ENCODE measurements at regions not wholly inside any gene's neighbourhood (a gene's known extent, or its start where the extent isn't known, plus 50 kb on each side); places are given as distances from the start of the nearest gene placed in this dataset.
A peak's percentile ranks its signal among the peaks of the same experiment; 100 is the strongest.

DNA sequence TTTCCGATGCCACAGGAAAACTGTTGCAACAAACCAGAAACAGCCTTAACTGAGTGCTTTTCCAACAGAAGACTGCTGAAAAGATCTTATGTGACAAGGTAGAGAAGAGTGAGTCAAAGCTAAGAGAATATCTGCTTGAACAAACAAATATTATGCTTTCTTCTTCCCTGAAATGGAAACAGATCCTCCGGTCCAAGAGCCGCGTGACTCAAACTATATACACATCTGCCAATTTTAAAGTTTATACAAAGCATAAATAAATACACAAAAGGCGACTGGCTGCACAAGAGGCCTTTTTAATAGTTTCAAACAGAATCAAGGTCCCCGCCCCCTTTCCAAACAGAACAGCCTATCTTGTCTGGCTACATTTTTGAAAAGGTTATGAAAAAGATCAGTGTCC is 329.7 kb upstream of the F9 start:
- H3K27ac ChIP-seq = peak overlapping the region; percentile 27 to 56 (median 40)
- ATAC-seq = no peak

GRCh38 chrX:139200346-139200745 is 330.2 kb upstream of the F9 start:
- Histone ChIP-seq H3K27ac (peak overlapping the region; percentile 27 to 56 (median 40)), H3K9me3 (no peaks in the 10 kb centered on the region), H3K4me3 (no peak overlapping the region), H3K4me1 (peaks cover 15 to 21% of the 10 kb centered on the region in 2 donors), H3K36me3 (no peaks in the 10 kb centered on the region), H3K27me3 (no peaks in the 10 kb centered on the region)
- ATAC-seq (no peak), DNase-seq (no peak)
- in situ Hi-C loops (cut with MboI; ENCODE audit: low sequenced_read_pairs in 4 of 4) = no loop called here
- TF ChIP-seq POLR2A (IDR thresholded peaks at IDR 0.05) (no peak), CTCF (IDR thresholded peaks at IDR 0.05 in 4 of 5, conservative IDR thresholded peaks at IDR 0.05 in 1 of 5) (no peak)
- intact Hi-C loops (cut with DNase I; ENCODE audit: low total_unique reads) = no loop called here

More for the DNA sequence above, 329.7 kb upstream of the F9 start:
- Histone ChIP-seq H3K27me3 (no peaks in the 10 kb centered on the region), H3K36me3 (no peaks in the 10 kb centered on the region), H3K9me3 (no peaks in the 10 kb centered on the region), H3K4me3 (no peak overlapping the region), H3K4me1 (peaks cover 15 to 18% of the 10 kb centered on the region in 2 donors)
- no peak for DNase-seq
- in situ Hi-C loops (cut with MboI; ENCODE audit: low sequenced_read_pairs in 4 of 4) (no loop called here), intact Hi-C loops (cut with DNase I; ENCODE audit: low total_unique reads) (no loop called here)
- TF ChIP-seq CTCF (IDR thresholded peaks at IDR 0.05 in 4 of 5, conservative IDR thresholded peaks at IDR 0.05 in 1 of 5) (no peak), POLR2A (IDR thresholded peaks at IDR 0.05) (no peak)

GRCh38 chrX:139199933-139200332 is 330.6 kb upstream of the F9 start:
- no peak overlapping the region for H3K4me3 ChIP-seq
- peak overlapping the region; percentile 27 to 56 (median 40) for H3K27ac ChIP-seq
- TF ChIP-seq CTCF (IDR thresholded peaks at IDR 0.05 in 4 of 5, conservative IDR thresholded peaks at IDR 0.05 in 1 of 5) (no peak), POLR2A (IDR thresholded peaks at IDR 0.05) (no peak)
- no peak for DNase-seq
- intact Hi-C loops (cut with DNase I; ENCODE audit: low total_unique reads) = loop anchor here (5.0 to 10.0 kb wide), 2 partner anchors 95 to 258 kb away; no protein-coding TSS in a partner anchor
- in situ Hi-C loops (cut with MboI; ENCODE audit: low sequenced_read_pairs in 4 of 4) = no loop called here
- peak in 1 of 2 donors; percentile 58 for ATAC-seq
- H3K27me3 ChIP-seq = no peaks in the 10 kb centered on the region
- no peaks in the 10 kb centered on the region for H3K9me3 ChIP-seq
- H3K4me1 ChIP-seq = peaks cover 15 to 23% of the 10 kb centered on the region in 2 donors
- no peaks in the 10 kb centered on the region for H3K36me3 ChIP-seq

- peaks cover 15 to 23% of the 10 kb centered on the region in 2 donors for H3K4me1 ChIP-seq
- TF ChIP-seq POLR2A (IDR thresholded peaks at IDR 0.05) = no peak
- no peak for TF ChIP-seq CTCF (IDR thresholded peaks at IDR 0.05 in 4 of 5, conservative IDR thresholded peaks at IDR 0.05 in 1 of 5)
- in situ Hi-C loops (cut with MboI; ENCODE audit: low sequenced_read_pairs in 4 of 4) (no loop called here), intact Hi-C loops (cut with DNase I; ENCODE audit: low total_unique reads) (loop anchor here (5.0 to 10.0 kb wide), 2 partner anchors 96 to 257 kb away; no protein-coding TSS in a partner anchor)
- H3K4me3 ChIP-seq = no peak overlapping the region
- ATAC-seq (no peak), DNase-seq (no peak)
- H3K27ac ChIP-seq = no peak overlapping the region
- H3K36me3 ChIP-seq = no peaks in the 10 kb centered on the region
- no peaks in the 10 kb centered on the region for H3K9me3 ChIP-seq
- H3K27me3 ChIP-seq = no peaks in the 10 kb centered on the region
These were observed 331.6 kb upstream of the F9 start for GRCh38 chrX:139198936-139199335.

GRCh38 chrX:139196890-139197289 is 333.6 kb upstream of the F9 start:
- ATAC-seq (no peak), DNase-seq (no peak)
- H3K4me3 ChIP-seq = no peak overlapping the region
- intact Hi-C loops (cut with DNase I; ENCODE audit: low total_unique reads) = loop anchor here (5.0 to 10.0 kb wide), 2 partner anchors 98 to 255 kb away; no protein-coding TSS in a partner anchor
- in situ Hi-C loops (cut with MboI; ENCODE audit: low sequenced_read_pairs in 4 of 4) = no loop called here
- no peaks in the 10 kb centered on the region for H3K27me3 ChIP-seq
- H3K9me3 ChIP-seq = no peaks in the 10 kb centered on the region
- H3K4me1 ChIP-seq = peaks cover 20 to 24% of the 10 kb centered on the region in 2 donors
- H3K27ac ChIP-seq = peak overlapping the region; percentile 75 to 89 (median 84)
- TF ChIP-seq CTCF (IDR thresholded peaks at IDR 0.05 in 4 of 5, conservative IDR thresholded peaks at IDR 0.05 in 1 of 5) (no peak), POLR2A (IDR thresholded peaks at IDR 0.05) (no peak)
- H3K36me3 ChIP-seq = no peaks in the 10 kb centered on the region
